Panc1 (cell line): ENCODE measurements at regions not wholly inside any gene's neighbourhood (a gene's known extent, or its start where the extent isn't known, plus 50 kb on each side); places are given as distances from the start of the nearest gene placed in this dataset.

ENCODE experiments used
- ATAC-seq: fragments of 200-7000 bp; cut with Tn5 transposase; 2 replicates; pipeline ENCODE4 v1.9.1; 2020; ENCODE audit warnings: mild to moderate bottlenecking, moderate library complexity
- BruUV-seq: library from RNA; stranded (reverse); fragments of 400-500 nt; replicated peaks from 2 replicates; lab custom pipeline; 2021; lab: Mats Ljungman, UMichigan
- CTCF ChIA-PET: fragments of 300-600 bp; sonication (Branson Sonifier 250); formaldehyde crosslinking; loops from one replicate; lab custom pipeline; 2022; ENCODE audit warnings: antibody characterized with exemption; lab: Charles Lee
- POLR2A ChIA-PET: fragments of 300-600 bp; sonication (Branson Sonifier 250); formaldehyde crosslinking; loops from one replicate; lab custom pipeline; 2022; ENCODE audit warnings: antibody characterized with exemption; lab: Charles Lee
- DNase-seq: peaks from one replicate; pipeline ENCODE4 v3.0.0-alpha.2; 2010; ENCODE audit warnings: low read depth, low spot score
- H3K27ac ChIP-seq: 2 replicates; pipeline ENCODE4 v1.5.1; 2011; ENCODE audit warnings: mild to moderate bottlenecking, low read length, inconsistent platforms
- H3K27me3 ChIP-seq: fragments of 200-500 bp; sonication (Bioruptor generic); 2 replicates; pipeline ENCODE4 v1.6.0; 2014; ENCODE audit warnings: low read length, inconsistent platforms; ENCODE audit not compliant: control insufficient read depth, insufficient read depth
- H3K36me3 ChIP-seq: fragments of 200-500 bp; sonication (Bioruptor generic); 2 replicates; pipeline ENCODE4 v1.5.1; 2014; ENCODE audit warnings: inconsistent platforms, mild to moderate bottlenecking, low read length, moderate library complexity; ENCODE audit not compliant: control insufficient read depth, insufficient read depth
- H3K4me1 ChIP-seq: 2 replicates; pipeline ENCODE4 v1.5.1; 2011; ENCODE audit warnings: inconsistent platforms, mild to moderate bottlenecking, low read length, moderate library complexity; ENCODE audit not compliant: control insufficient read depth, insufficient read depth
- H3K4me3 ChIP-seq, 2 experiments: 2 replicates each; pipeline ENCODE4 v1.5.1; 2011 to 2012; ENCODE audit warnings: low read depth in 2 of 2, low read length in 2 of 2, mild to moderate bottlenecking in 2 of 2, inconsistent platforms in 1 of 2, moderate library complexity in 1 of 2
- H3K9me3 ChIP-seq: fragments of 200-500 bp; sonication (Bioruptor generic); 2 replicates; pipeline ENCODE4 v1.5.1; 2014; ENCODE audit warnings: low read depth, mild to moderate bottlenecking, inconsistent platforms, low read length, moderate library complexity; ENCODE audit not compliant: control insufficient read depth, insufficient read depth
- POLR2AphosphoS5 ChIP-seq: IDR thresholded peaks from 2 replicates; pipeline ENCODE4 v1.6.1; 2012; ENCODE audit warnings: mild to moderate bottlenecking, low read depth, low read length, moderate library complexity
- SIN3A ChIP-seq: IDR thresholded peaks from 2 replicates; pipeline ENCODE4 v1.6.1; 2012; ENCODE audit warnings: low read depth, mild to moderate bottlenecking, low read length, moderate library complexity, borderline replicate concordance; ENCODE audit not compliant: insufficient read depth
- TCF7L2 ChIP-seq: IDR thresholded peaks from 2 replicates; pipeline ENCODE4 v1.6.1; 2011; ENCODE audit warnings: mild to moderate bottlenecking, low read depth, low read length, inconsistent platforms
- in situ Hi-C: cut with HindIII; loops from 2 replicates; pipeline ENCODE4 v1.10.0; 2016; ENCODE audit warnings: low sequenced_read_pairs, low pct_unique_long_range_greater_than_20kb
- intact Hi-C: fragments of 100-400 bp; cut with micrococcal nuclease; formaldehyde crosslinking; loops from one replicate; pipeline ENCODE4 v1.10.0; 2022; ENCODE audit not compliant: unreplicated experiment
- TF ChIP-seq, protein P1 (sequence below), 2 experiments: IDR thresholded peaks; 2 replicates each; pipeline ENCODE4 v1.6.1; 2011 to 2012; ENCODE audit warnings: low read depth in 2 of 2, control low read depth in 1 of 2, low read length in 1 of 2, mild to moderate bottlenecking in 1 of 2, moderate library complexity in 1 of 2; ENCODE audit not compliant: insufficient read depth in 1 of 2
- TF ChIP-seq, protein P2 (sequence below): fragments of 450-650 bp; IDR thresholded peaks from 2 replicates; pipeline ENCODE4 v1.5.1; 2017; ENCODE audit warnings: mild to moderate bottlenecking

DNA sequence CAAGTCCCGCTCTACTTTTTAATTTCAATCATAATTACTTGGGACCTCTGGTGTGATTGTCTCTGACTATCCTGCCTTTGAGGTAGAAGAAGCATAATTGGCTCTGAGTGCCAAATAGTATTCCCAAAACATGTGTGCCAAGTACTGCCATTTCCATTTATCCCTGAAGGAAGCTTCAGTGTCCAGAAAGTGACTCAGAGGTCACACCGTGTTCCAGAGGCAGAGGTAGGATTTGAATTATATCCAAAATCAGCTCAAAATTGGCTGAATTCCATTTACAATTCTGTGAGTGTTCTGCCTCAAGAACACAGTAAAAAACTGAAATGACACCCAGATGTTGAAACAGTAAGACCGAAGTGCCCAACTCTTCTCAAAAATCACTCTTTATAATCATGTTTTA, 255.3 kb downstream of the RSL24D1 start:
- Histone ChIP-seq H3K4me1 (no peaks in the 10 kb centered on the region), H3K27ac (no peak overlapping the region), H3K9me3 (no peaks in the 10 kb centered on the region), H3K4me3 (no peak overlapping the region), H3K36me3 (no peaks in the 10 kb centered on the region), H3K27me3 (no peaks in the 10 kb centered on the region)
- in situ Hi-C loops (no loop called here), intact Hi-C loops (no loop called here)
- no peak for ATAC-seq
- no peak for DNase-seq
- ChIA-PET POLR2A (no interaction called here), CTCF (no interaction called here)
- BruUV-seq: no TSS peak
- TF ChIP-seq, protein P1, sequence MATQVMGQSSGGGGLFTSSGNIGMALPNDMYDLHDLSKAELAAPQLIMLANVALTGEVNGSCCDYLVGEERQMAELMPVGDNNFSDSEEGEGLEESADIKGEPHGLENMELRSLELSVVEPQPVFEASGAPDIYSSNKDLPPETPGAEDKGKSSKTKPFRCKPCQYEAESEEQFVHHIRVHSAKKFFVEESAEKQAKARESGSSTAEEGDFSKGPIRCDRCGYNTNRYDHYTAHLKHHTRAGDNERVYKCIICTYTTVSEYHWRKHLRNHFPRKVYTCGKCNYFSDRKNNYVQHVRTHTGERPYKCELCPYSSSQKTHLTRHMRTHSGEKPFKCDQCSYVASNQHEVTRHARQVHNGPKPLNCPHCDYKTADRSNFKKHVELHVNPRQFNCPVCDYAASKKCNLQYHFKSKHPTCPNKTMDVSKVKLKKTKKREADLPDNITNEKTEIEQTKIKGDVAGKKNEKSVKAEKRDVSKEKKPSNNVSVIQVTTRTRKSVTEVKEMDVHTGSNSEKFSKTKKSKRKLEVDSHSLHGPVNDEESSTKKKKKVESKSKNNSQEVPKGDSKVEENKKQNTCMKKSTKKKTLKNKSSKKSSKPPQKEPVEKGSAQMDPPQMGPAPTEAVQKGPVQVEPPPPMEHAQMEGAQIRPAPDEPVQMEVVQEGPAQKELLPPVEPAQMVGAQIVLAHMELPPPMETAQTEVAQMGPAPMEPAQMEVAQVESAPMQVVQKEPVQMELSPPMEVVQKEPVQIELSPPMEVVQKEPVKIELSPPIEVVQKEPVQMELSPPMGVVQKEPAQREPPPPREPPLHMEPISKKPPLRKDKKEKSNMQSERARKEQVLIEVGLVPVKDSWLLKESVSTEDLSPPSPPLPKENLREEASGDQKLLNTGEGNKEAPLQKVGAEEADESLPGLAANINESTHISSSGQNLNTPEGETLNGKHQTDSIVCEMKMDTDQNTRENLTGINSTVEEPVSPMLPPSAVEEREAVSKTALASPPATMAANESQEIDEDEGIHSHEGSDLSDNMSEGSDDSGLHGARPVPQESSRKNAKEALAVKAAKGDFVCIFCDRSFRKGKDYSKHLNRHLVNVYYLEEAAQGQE (IDR thresholded peaks at IDR 0.05; ENCODE audit: insufficient read depth in 1 of 2, low read depth in 2 of 2, low read length in 1 of 2): no peak
- TF ChIP-seq SIN3A: no peak
- TF ChIP-seq POLR2AphosphoS5: no peak
- no peak for TF ChIP-seq TCF7L2
- TF ChIP-seq, protein P2, sequence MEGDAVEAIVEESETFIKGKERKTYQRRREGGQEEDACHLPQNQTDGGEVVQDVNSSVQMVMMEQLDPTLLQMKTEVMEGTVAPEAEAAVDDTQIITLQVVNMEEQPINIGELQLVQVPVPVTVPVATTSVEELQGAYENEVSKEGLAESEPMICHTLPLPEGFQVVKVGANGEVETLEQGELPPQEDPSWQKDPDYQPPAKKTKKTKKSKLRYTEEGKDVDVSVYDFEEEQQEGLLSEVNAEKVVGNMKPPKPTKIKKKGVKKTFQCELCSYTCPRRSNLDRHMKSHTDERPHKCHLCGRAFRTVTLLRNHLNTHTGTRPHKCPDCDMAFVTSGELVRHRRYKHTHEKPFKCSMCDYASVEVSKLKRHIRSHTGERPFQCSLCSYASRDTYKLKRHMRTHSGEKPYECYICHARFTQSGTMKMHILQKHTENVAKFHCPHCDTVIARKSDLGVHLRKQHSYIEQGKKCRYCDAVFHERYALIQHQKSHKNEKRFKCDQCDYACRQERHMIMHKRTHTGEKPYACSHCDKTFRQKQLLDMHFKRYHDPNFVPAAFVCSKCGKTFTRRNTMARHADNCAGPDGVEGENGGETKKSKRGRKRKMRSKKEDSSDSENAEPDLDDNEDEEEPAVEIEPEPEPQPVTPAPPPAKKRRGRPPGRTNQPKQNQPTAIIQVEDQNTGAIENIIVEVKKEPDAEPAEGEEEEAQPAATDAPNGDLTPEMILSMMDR: no peak

GRCh38 chr15:54917312-54917711, 279.4 kb downstream of the RSL24D1 start:
- CTCF ChIA-PET: no interaction called here
- no peak overlapping the region for H3K27ac ChIP-seq
- intact Hi-C loops: no loop called here
- H3K36me3 ChIP-seq: no peaks in the 10 kb centered on the region
- in situ Hi-C loops: no loop called here
- BruUV-seq: no TSS peak
- no peaks in the 10 kb centered on the region for H3K4me1 ChIP-seq
- no peak overlapping the region for H3K4me3 ChIP-seq
- no peak for ATAC-seq
- POLR2A ChIA-PET: no interaction called here
- no peak for DNase-seq
- 0 out of 2 replicates have a peak, but pooled peaks cover under 1% of the 10 kb centered on the region for H3K9me3 ChIP-seq
- H3K27me3 ChIP-seq: no peaks in the 10 kb centered on the region
- TF ChIP-seq TCF7L2 (no peak), SIN3A (no peak), POLR2AphosphoS5 (no peak)
- TF ChIP-seq, protein P2: no peak
- TF ChIP-seq, protein P1 (IDR thresholded peaks at IDR 0.05; ENCODE audit: insufficient read depth in 1 of 2, low read depth in 2 of 2, low read length in 1 of 2): no peak
